K562 (cell line): ENCODE measurements at regions not wholly inside any gene's neighbourhood (a gene's known extent, or its start where the extent isn't known, plus 50 kb on each side); places are given as distances from the start of the nearest gene placed in this dataset.

Experiments
- ATAC-seq: fragments of 200-7000 bp; cut with Tn5 transposase; 3 replicates; pipeline ENCODE4 v1.9.1; 2020; ENCODE audit warnings: moderate library complexity
- BruUV-seq: library from RNA; stranded (reverse); fragments of 400-500 nt; replicated peaks from 2 replicates; lab custom pipeline; 2021; lab: Mats Ljungman, UMichigan
- CTCF ChIA-PET: fragments of 300-600 bp; formaldehyde crosslinking; extraction: SDS; loops from one replicate; lab custom pipeline; 2021; ENCODE audit warnings: low intra/inter-chr PET ratio; lab: Yijun Ruan, JAX
- POLR2A ChIA-PET: fragments of 300-600, 350-650 bp; sonication (Branson Sonifier 250); formaldehyde crosslinking; extraction: SDS; loops from one replicate; lab custom pipeline; 2021; ENCODE audit warnings: antibody characterized with exemption, inconsistent platforms; lab: Yijun Ruan, JAX
- DNase-seq, 4 experiments: peaks; one replicate each; pipeline versions ENCODE4 v3.0.0 to v3.0.0-alpha.2; 2011 to 2018; ENCODE audit warnings: low spot score in 3 of 4, mixed read lengths in 3 of 4; ENCODE audit errors: extremely low read depth in 1 of 4
- FAIRE-seq: peaks from 2 replicates; lab custom pipeline; 2011; peaks lifted over from hg19 to GRCh38; lab: Jason Lieb, UNC
- H2AFZ ChIP-seq: 2 replicates; pipeline ENCODE4 v1.6.0; 2011; ENCODE audit warnings: low read depth, low read length, control low read depth, inconsistent platforms
- H3K27ac ChIP-seq: fragments of 200-600 bp; 3 replicates; pipeline ENCODE4 v1.8.0; 2011; ENCODE audit warnings: low read depth, mild to moderate bottlenecking, control low read depth, inconsistent platforms, low read length, moderate library complexity, mixed read lengths; ENCODE audit errors: extremely low read depth
- H3K27me3 ChIP-seq, 2 experiments: fragments of 300-600 bp in 1 of 2; 2 replicates in 1 of 2; 3 replicates in 1 of 2; pipeline versions ENCODE4 v1.6.0 to v1.8.0; 2011; ENCODE audit warnings: inconsistent platforms in 2 of 2, low read length in 2 of 2, mild to moderate bottlenecking in 1 of 2, mixed read lengths in 1 of 2, moderate library complexity in 1 of 2; ENCODE audit not compliant: control insufficient read depth in 2 of 2, insufficient read depth in 2 of 2
- H3K36me3 ChIP-seq: fragments of 300-600 bp; 3 replicates; pipeline ENCODE4 v1.8.0; 2011; ENCODE audit warnings: mild to moderate bottlenecking, low read length, inconsistent platforms; ENCODE audit not compliant: control insufficient read depth, insufficient read depth
- H3K4me1 ChIP-seq, 2 experiments: fragments of 200-600 bp in 1 of 2; replicated peaks in 1 of 2; 2 replicates in 1 of 2; 3 replicates in 1 of 2; pipeline versions ENCODE4 v1.5.1 to v1.8.0; 2011; ENCODE audit warnings: inconsistent platforms in 2 of 2, low read length in 2 of 2, mild to moderate bottlenecking in 1 of 2, mixed read lengths in 1 of 2, moderate library complexity in 1 of 2; ENCODE audit not compliant: control insufficient read depth in 2 of 2, insufficient read depth in 2 of 2
- H3K4me2 ChIP-seq: 2 replicates; pipeline ENCODE4 v1.6.1; 2011; ENCODE audit warnings: low read length, control low read depth, inconsistent platforms, mixed read lengths; ENCODE audit not compliant: insufficient read depth
- H3K4me3 ChIP-seq: fragments of 200-600 bp; sonication (generic), shearing (Covaris generic); 2 replicates; pipeline ENCODE4 v1.5.1; 2016; ENCODE audit warnings: control low read depth, inconsistent platforms
- H3K79me2 ChIP-seq: fragments of 200-600 bp; 3 replicates; pipeline ENCODE4 v1.8.0; 2011; ENCODE audit warnings: low read length, inconsistent platforms; ENCODE audit not compliant: control insufficient read depth, insufficient read depth
- H3K9ac ChIP-seq, 2 experiments: 2 replicates each; pipeline versions ENCODE4 v1.6.0 to v1.6.1; 2011; ENCODE audit warnings: low read depth in 2 of 2, low read length in 2 of 2, control low read depth in 1 of 2, inconsistent platforms in 1 of 2, mild to moderate bottlenecking in 1 of 2, mixed read lengths in 1 of 2; ENCODE audit not compliant: insufficient read depth in 1 of 2
- H3K9me1 ChIP-seq: one replicate; pipeline ENCODE4 v1.6.0; 2011; ENCODE audit warnings: inconsistent platforms, mild to moderate bottlenecking, low read length, moderate library complexity; ENCODE audit not compliant: control insufficient read depth, insufficient read depth
- H3K9me3 ChIP-seq: replicated peaks from 2 replicates; pipeline ENCODE4 v1.5.1; 2011; ENCODE audit warnings: low read depth, low read length, inconsistent platforms; ENCODE audit not compliant: control insufficient read depth, insufficient read depth
- H4K20me1 ChIP-seq: replicated peaks from 2 replicates; pipeline ENCODE4 v1.6.1; 2011; ENCODE audit warnings: low read length, inconsistent platforms, mixed read lengths; ENCODE audit not compliant: control insufficient read depth, insufficient read depth
- C11orf30 ChIP-seq: fragments of 450-650 bp; IDR thresholded peaks from 2 replicates; pipeline ENCODE4 v1.6.1; 2016; ENCODE audit warnings: low read depth, mild to moderate bottlenecking
- MAFF ChIP-seq: IDR thresholded peaks from 2 replicates; pipeline ENCODE4 v1.6.1; 2012; ENCODE audit warnings: low read length, improper control_type of control experiment
- MAFG ChIP-seq: fragments of 450-650 bp; conservative IDR thresholded peaks from 2 replicates; pipeline ENCODE4 v1.6.1; 2016; ENCODE audit warnings: missing genetic modification characterization, missing compliant biosample characterization
- MAFK ChIP-seq: IDR thresholded peaks from 2 replicates; pipeline ENCODE4 v1.6.1; 2011; ENCODE audit warnings: low read length, improper control_type of control experiment
- NCOA6 ChIP-seq: fragments of 450-650 bp; IDR thresholded peaks from 2 replicates; pipeline ENCODE4 v1.6.1; 2017; ENCODE audit warnings: mild to moderate bottlenecking
- PPARD ChIP-seq: fragments of 250-450 bp; sonication (Bioruptor Pico); IDR thresholded peaks from 2 replicates; pipeline ENCODE4 v1.8.0; 2022; ENCODE audit warnings: inconsistent platforms, mild to moderate bottlenecking, moderate library complexity
- ZBTB1 ChIP-seq: sonication (generic); formaldehyde crosslinking; IDR thresholded peaks from 2 replicates; pipeline ENCODE4 v1.8.1; 2023; ENCODE audit warnings: missing genetic modification reagents, low read depth, mild to moderate bottlenecking, borderline replicate concordance
- ZNF316 ChIP-seq: fragments of 450-650 bp; IDR thresholded peaks from 2 replicates; pipeline ENCODE4 v1.6.1; 2016
- WGBS: fragments of 100-300 bp; shearing (Covaris generic); methylation state at CpG from one replicate; pipeline ENCODE4 v1.1.6; 2016; ENCODE audit warnings: low coverage, mixed read lengths; ENCODE audit not compliant: insufficient coverage; ENCODE audit errors: missing lambda C conversion rate; 5-methylcytosine and 5-hydroxymethylcytosine counted together
- in situ Hi-C: fragments of 300-500 bp; cut with MboI; formaldehyde crosslinking; loops from 4 replicates; pipeline ENCODE4 v1.15.0; 2018; ENCODE audit warnings: inconsistent platforms, mixed read lengths
- intact Hi-C: fragments of 100-400 bp; cut with micrococcal nuclease; formaldehyde crosslinking; loops from 2 replicates; pipeline ENCODE4 v1.14.2; 2022
- TF ChIP-seq, protein P1 (sequence below), 2 experiments: IDR thresholded peaks; 2 replicates each; pipeline ENCODE4 v1.6.1; 2011; ENCODE audit warnings: borderline replicate concordance in 1 of 2, control low read depth in 1 of 2, low read depth in 1 of 2, low read length in 1 of 2, mild to moderate bottlenecking in 1 of 2, mixed read lengths in 1 of 2, moderate library complexity in 1 of 2; ENCODE audit not compliant: insufficient read depth in 1 of 2, insufficient read length in 1 of 2, poor library complexity in 1 of 2, severe bottlenecking in 1 of 2; ENCODE audit errors: extremely low read depth in 1 of 2

DNA sequence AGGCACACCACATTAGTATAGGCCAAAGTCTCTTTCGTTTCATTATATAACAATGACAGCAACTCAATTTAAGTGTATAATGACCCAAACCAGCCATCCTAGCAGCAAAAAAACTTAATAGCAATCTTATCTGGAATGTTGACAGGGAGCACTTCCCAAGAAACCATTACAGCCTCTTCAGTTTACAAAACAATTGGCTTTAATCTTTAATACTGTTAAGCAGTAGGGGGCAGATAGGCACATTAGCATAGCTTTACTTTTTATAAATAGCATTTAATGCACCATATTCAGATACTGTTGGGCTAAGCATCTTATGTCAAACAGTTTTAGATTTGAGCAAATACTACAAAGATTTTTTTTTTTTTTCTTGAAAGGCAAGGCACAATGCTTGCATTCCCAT lies 193.3 kb upstream of the MAP3K7 start (continued):
- TF ChIP-seq, protein P1, sequence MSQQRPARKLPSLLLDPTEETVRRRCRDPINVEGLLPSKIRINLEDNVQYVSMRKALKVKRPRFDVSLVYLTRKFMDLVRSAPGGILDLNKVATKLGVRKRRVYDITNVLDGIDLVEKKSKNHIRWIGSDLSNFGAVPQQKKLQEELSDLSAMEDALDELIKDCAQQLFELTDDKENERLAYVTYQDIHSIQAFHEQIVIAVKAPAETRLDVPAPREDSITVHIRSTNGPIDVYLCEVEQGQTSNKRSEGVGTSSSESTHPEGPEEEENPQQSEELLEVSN (IDR thresholded peaks at IDR 0.05; ENCODE audit: borderline replicate concordance in 1 of 2, extremely low read depth in 1 of 2, insufficient read depth in 1 of 2, insufficient read length in 1 of 2, low read depth in 1 of 2, low read length in 1 of 2, poor library complexity in 1 of 2, severe bottlenecking in 1 of 2), result no peak

DNA sequence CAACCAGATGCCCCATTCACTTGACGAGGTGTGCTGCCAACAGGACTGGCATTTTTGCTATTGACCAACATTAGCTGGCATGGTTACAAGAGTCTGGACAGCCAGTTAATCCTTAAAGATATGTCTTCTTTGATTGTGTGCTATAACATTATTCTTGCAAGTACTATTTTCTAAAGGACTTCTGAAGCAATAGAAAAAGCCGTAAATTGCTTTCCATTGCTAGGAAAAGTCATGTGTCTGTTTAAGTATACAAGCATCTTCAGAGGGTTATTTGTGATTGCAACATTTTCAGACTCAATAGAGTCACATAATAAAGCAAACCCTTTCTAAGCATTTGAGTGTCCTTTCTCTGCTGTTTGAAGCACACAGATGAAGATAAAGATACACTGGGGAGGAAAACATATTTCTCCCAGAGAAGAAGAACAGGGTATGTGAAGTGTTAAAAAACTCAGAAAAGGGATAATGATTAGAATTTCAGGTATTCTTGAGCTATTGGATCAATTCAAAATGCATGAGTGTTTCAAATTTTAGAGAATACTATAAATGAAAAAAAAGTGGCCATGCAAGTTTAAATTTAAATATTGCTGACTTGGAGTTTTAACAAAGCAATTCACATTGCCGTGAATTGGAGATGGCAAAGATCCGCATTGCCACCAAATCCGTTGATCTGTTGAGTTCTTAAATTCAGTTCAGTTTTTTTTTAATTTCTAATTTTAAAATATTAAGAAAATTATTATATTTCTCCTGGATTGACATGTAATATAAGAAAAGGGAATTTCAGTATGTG lies 191.7 kb upstream of the MAP3K7 start:
- CTCF ChIA-PET, result no interaction called here
- no peaks in the 10 kb centered on the region for H3K9me1 ChIP-seq
- TF ChIP-seq MAFF (peak; percentile 52), MAFK (peak; percentile 48), NCOA6 (no peak), PPARD (CRISPR knock-in tag) (no peak), ZNF316 (peak; percentile 67; the same call in 1 of the 2 replicates), C11orf30 (peak; percentile 51), ZBTB1 (no peak), MAFG (peak; percentile 47; the same call in 1 of the 2 replicates)
- intact Hi-C loops, result no loop called here
- H3K27me3 ChIP-seq, result no peaks in the 10 kb centered on the region
- no peak overlapping the region for H3K9ac ChIP-seq
- H3K27ac ChIP-seq, result no peak overlapping the region
- H3K4me3 ChIP-seq, result no peak overlapping the region
- DNase-seq (no peak), FAIRE-seq (no peak), ATAC-seq (no peak)
- POLR2A ChIA-PET, result no interaction called here
- H3K4me1 ChIP-seq, result no peaks in the 10 kb centered on the region
- in situ Hi-C loops, result no loop called here
- no peaks in the 10 kb centered on the region for H3K9me3 ChIP-seq
- no peaks in the 10 kb centered on the region for H3K79me2 ChIP-seq
- no TSS peak for BruUV-seq
- no peak overlapping the region for H3K4me2 ChIP-seq
- no peaks in the 10 kb centered on the region for H4K20me1 ChIP-seq
- no peaks in the 10 kb centered on the region for H3K36me3 ChIP-seq
- H2AFZ ChIP-seq, result no peak overlapping the region
- WGBS, result 0% methylated on average over 5 of the region's 5 CpGs
